SK-N-SH treated with all-trans-retinoic acid at 6 μM for 48 hours (cell line): ENCODE measurements at regions not wholly inside any gene's neighbourhood (a gene's known extent, or its start where the extent isn't known, plus 50 kb on each side); places are given as distances from the start of the nearest gene placed in this dataset.

Experiments
- ATAC-seq: fragments of 200-7000 bp; cut with Tn5 transposase; 3 replicates; pipeline ENCODE4 v1.9.1; 2020; ENCODE audit warnings: mild to moderate bottlenecking, moderate library complexity
- ARNTL ChIP-seq: fragments of 450-650 bp; formaldehyde crosslinking; IDR thresholded peaks from 2 replicates; pipeline ENCODE4 v1.5.0; 2020; ENCODE audit warnings: low read depth, mild to moderate bottlenecking, moderate library complexity, borderline replicate concordance
- BACH2 ChIP-seq: fragments of 250-450 bp; sonication (Bioruptor Pico); IDR thresholded peaks from 2 replicates; pipeline ENCODE4 v1.9.0; 2021; ENCODE audit warnings: mild to moderate bottlenecking, borderline replicate concordance
- CREB5 ChIP-seq: fragments of 250-450 bp; sonication (Bioruptor Pico); IDR thresholded peaks from 2 replicates; pipeline ENCODE4 v1.5.1; 2020; ENCODE audit warnings: low read depth, mild to moderate bottlenecking, moderate library complexity
- CSDC2 ChIP-seq: fragments of 250-450 bp; sonication (Bioruptor Pico); IDR thresholded peaks from 2 replicates; pipeline ENCODE4 v1.5.0; 2020; ENCODE audit warnings: mild to moderate bottlenecking, moderate library complexity
- CSRNP3 ChIP-seq: fragments of 250-450 bp; sonication (Bioruptor Pico); IDR thresholded peaks from 2 replicates; pipeline ENCODE4 v1.5.1; 2021; ENCODE audit warnings: mild to moderate bottlenecking, moderate library complexity
- ESRRG ChIP-seq: fragments of 250-450 bp; sonication (Bioruptor Pico); IDR thresholded peaks from 2 replicates; pipeline ENCODE4 v1.6.1; 2021; ENCODE audit warnings: mild to moderate bottlenecking
- GLIS3 ChIP-seq: fragments of 250-450 bp; sonication (Bioruptor Pico); IDR thresholded peaks from 2 replicates; pipeline ENCODE4 v1.5.0; 2020; ENCODE audit warnings: mild to moderate bottlenecking, moderate library complexity
- OSR1 ChIP-seq: fragments of 250-450 bp; sonication (Bioruptor Pico); IDR thresholded peaks from 2 replicates; pipeline ENCODE4 v1.8.0; 2022; ENCODE audit warnings: moderate library complexity, mild to moderate bottlenecking, inconsistent platforms
- PATZ1 ChIP-seq: fragments of 250-450 bp; sonication (Bioruptor Pico); IDR thresholded peaks from 2 replicates; pipeline ENCODE4 v1.8.0; 2020; ENCODE audit warnings: mild to moderate bottlenecking, moderate library complexity, borderline replicate concordance
- POU6F1 ChIP-seq: fragments of 250-450 bp; sonication (Bioruptor Pico); IDR thresholded peaks from 2 replicates; pipeline ENCODE4 v1.8.0; 2021; ENCODE audit warnings: low read depth, mild to moderate bottlenecking, moderate library complexity, borderline replicate concordance
- PPARA ChIP-seq: fragments of 250-450 bp; sonication (Bioruptor Pico); IDR thresholded peaks from 2 replicates; pipeline ENCODE4 v1.5.0; 2020; ENCODE audit warnings: mild to moderate bottlenecking, borderline replicate concordance
- RARB ChIP-seq: fragments of 250-450 bp; sonication (Bioruptor Pico); IDR thresholded peaks from 2 replicates; pipeline ENCODE4 v1.8.0; 2021; ENCODE audit warnings: mild to moderate bottlenecking, moderate library complexity
- SNAI2 ChIP-seq: fragments of 250-450 bp; sonication (Bioruptor Pico); IDR thresholded peaks from 2 replicates; pipeline ENCODE4 v1.5.0; 2020; ENCODE audit warnings: mild to moderate bottlenecking, moderate library complexity
- TCF4 ChIP-seq: fragments of 250-450 bp; sonication (Bioruptor Pico); IDR thresholded peaks from 2 replicates; pipeline ENCODE4 v1.8.0; 2021; ENCODE audit warnings: mild to moderate bottlenecking, moderate library complexity, borderline replicate concordance
- TOX ChIP-seq: fragments of 250-450 bp; sonication (Bioruptor Pico); IDR thresholded peaks from 2 replicates; pipeline ENCODE4 v1.8.0; 2021; ENCODE audit warnings: mild to moderate bottlenecking, moderate library complexity, borderline replicate concordance
- TSHZ2 ChIP-seq: fragments of 250-450 bp; sonication (Bioruptor Pico); IDR thresholded peaks from 2 replicates; pipeline ENCODE4 v1.5.0; 2020; ENCODE audit warnings: mild to moderate bottlenecking, moderate library complexity
- ZFP3 ChIP-seq: fragments of 250-450 bp; sonication (Bioruptor Pico); IDR thresholded peaks from 2 replicates; pipeline ENCODE4 v1.5.0; 2020; ENCODE audit warnings: mild to moderate bottlenecking, moderate library complexity
- ZFP30 ChIP-seq: fragments of 450-650 bp; formaldehyde crosslinking; IDR thresholded peaks from 2 replicates; pipeline ENCODE4 v1.5.0; 2022; ENCODE audit warnings: mild to moderate bottlenecking, moderate library complexity
- ZNF565 ChIP-seq: fragments of 450-650 bp; formaldehyde crosslinking; conservative IDR thresholded peaks from 2 replicates; pipeline ENCODE4 v1.5.0; 2020; ENCODE audit warnings: low read depth, mild to moderate bottlenecking, moderate library complexity
- ZNF8 ChIP-seq: fragments of 450-650 bp; formaldehyde crosslinking; IDR thresholded peaks from 2 replicates; pipeline ENCODE4 v1.5.0; 2020; ENCODE audit warnings: mild to moderate bottlenecking, moderate library complexity

GRCh38 chr7:15836041-15836440 lies 149.6 kb upstream of the MEOX2 start:
- TF ChIP-seq ZNF8 (CRISPR knock-in tag) (no peak), ZFP30 (CRISPR knock-in tag) (no peak), PPARA (CRISPR knock-in tag) (no peak), ZNF565 (no peak), TSHZ2 (no peak), ZFP3 (no peak), CSRNP3 (CRISPR knock-in tag) (no peak), RARB (CRISPR knock-in tag) (no peak), CSDC2 (CRISPR knock-in tag) (no peak), PATZ1 (CRISPR knock-in tag) (no peak), ESRRG (no peak), POU6F1 (CRISPR knock-in tag) (no peak), SNAI2 (CRISPR knock-in tag) (no peak)
- no peak for ATAC-seq

GRCh38 chr7:15834446-15834845 lies 148.0 kb upstream of the MEOX2 start:
- no peak for ATAC-seq
- TF ChIP-seq ARNTL (CRISPR knock-in tag) (no peak), POU6F1 (CRISPR knock-in tag) (no peak), ZNF8 (CRISPR knock-in tag) (no peak), GLIS3 (CRISPR knock-in tag) (no peak), ZNF565 (no peak), ZFP30 (CRISPR knock-in tag) (no peak), ZFP3 (no peak), TCF4 (CRISPR knock-in tag) (no peak), RARB (CRISPR knock-in tag) (no peak), ESRRG (no peak), PATZ1 (CRISPR knock-in tag) (no peak), OSR1 (no peak), BACH2 (CRISPR knock-in tag) (no peak), PPARA (CRISPR knock-in tag) (no peak), SNAI2 (CRISPR knock-in tag) (no peak), TSHZ2 (no peak), CREB5 (CRISPR knock-in tag) (no peak), CSRNP3 (CRISPR knock-in tag) (no peak), TOX (CRISPR knock-in tag) (no peak), CSDC2 (CRISPR knock-in tag) (no peak)
